H9 (cell line): ENCODE measurements at regions not wholly inside any gene's neighbourhood (a gene's known extent, or its start where the extent isn't known, plus 50 kb on each side); places are given as distances from the start of the nearest gene placed in this dataset.
"Not testable (repeated sequence)": the region's sequence is repeated elsewhere in the genome, so short reads cannot be mapped to it uniquely, and the experiment has no call there.

Experiments used
- DNase-seq: peaks from one replicate; pipeline ENCODE4 v3.0.0-alpha.2; 2017
- H2AFZ ChIP-seq: one replicate; pipeline ENCODE4 v1.6.1; 2013; ENCODE audit warnings: mild to moderate bottlenecking, low read length, control low read depth, moderate library complexity
- H2AK5ac ChIP-seq: 2 replicates; pipeline ENCODE4 v1.6.1; 2013; ENCODE audit warnings: low read length, control low read depth, mixed read lengths; ENCODE audit not compliant: insufficient read length
- H2BK120ac ChIP-seq: one replicate; pipeline ENCODE4 v1.6.1; 2013; ENCODE audit warnings: low read depth, mild to moderate bottlenecking, low read length, control low read depth, inconsistent platforms; ENCODE audit not compliant: poor library complexity, severe bottlenecking
- H2BK12ac ChIP-seq: 2 replicates; pipeline ENCODE4 v1.6.1; 2013; ENCODE audit warnings: low read length, control low read depth, mixed read lengths, low read depth; ENCODE audit not compliant: insufficient read length
- H2BK15ac ChIP-seq: 2 replicates; pipeline ENCODE4 v1.6.1; 2013; ENCODE audit warnings: low read depth, low read length, control low read depth
- H2BK20ac ChIP-seq: one replicate; pipeline ENCODE4 v1.6.1; 2013; ENCODE audit warnings: low read depth, mild to moderate bottlenecking, low read length, control low read depth, inconsistent platforms; ENCODE audit not compliant: poor library complexity, severe bottlenecking
- H2BK5ac ChIP-seq: 2 replicates; pipeline ENCODE4 v1.6.1; 2013; ENCODE audit warnings: low read length, control low read depth, mixed read lengths; ENCODE audit not compliant: insufficient read length
- H3K14ac ChIP-seq: 2 replicates; pipeline ENCODE4 v1.6.1; 2013; ENCODE audit warnings: low read length, control low read depth; ENCODE audit not compliant: insufficient read depth
- H3K18ac ChIP-seq: 2 replicates; pipeline ENCODE4 v1.6.1; 2013; ENCODE audit warnings: low read depth, mild to moderate bottlenecking, mixed read lengths, low read length, control low read depth; ENCODE audit not compliant: insufficient read length
- H3K23ac ChIP-seq: 2 replicates; pipeline ENCODE4 v1.6.1; 2013; ENCODE audit warnings: low read length, control low read depth, mixed read lengths, low read depth; ENCODE audit not compliant: insufficient read length
- H3K23me2 ChIP-seq: 2 replicates; pipeline ENCODE4 v1.6.1; 2013; ENCODE audit warnings: low read depth, mild to moderate bottlenecking, mixed read lengths, low read length, control low read depth; ENCODE audit not compliant: insufficient read length, poor library complexity, severe bottlenecking
- H3K27ac ChIP-seq: 2 replicates; pipeline ENCODE4 v1.5.1; 2013; ENCODE audit warnings: low read length, control low read depth, mixed read lengths, low read depth; ENCODE audit not compliant: insufficient read length
- H3K27me3 ChIP-seq: 2 replicates; pipeline ENCODE4 v1.6.1; 2013; ENCODE audit warnings: low read length, control low read depth, inconsistent platforms; ENCODE audit not compliant: insufficient read depth
- H3K4ac ChIP-seq: 2 replicates; pipeline ENCODE4 v1.6.1; 2013; ENCODE audit warnings: low read depth, mild to moderate bottlenecking, control low read depth, inconsistent platforms, low read length, moderate library complexity
- H3K4me1 ChIP-seq: 2 replicates; pipeline ENCODE4 v1.6.1; 2013; ENCODE audit warnings: low read length, control low read depth, inconsistent platforms; ENCODE audit not compliant: insufficient read depth
- H3K4me2 ChIP-seq: 2 replicates; pipeline ENCODE4 v1.6.1; 2013; ENCODE audit warnings: low read length, control low read depth, mixed read lengths; ENCODE audit not compliant: insufficient read length, insufficient read depth
- H3K56ac ChIP-seq: 2 replicates; pipeline ENCODE4 v1.6.1; 2013; ENCODE audit warnings: low read depth, mild to moderate bottlenecking, mixed read lengths, low read length, control low read depth; ENCODE audit not compliant: insufficient read length
- H3K79me1 ChIP-seq: 2 replicates; pipeline ENCODE4 v1.6.1; 2013; ENCODE audit warnings: low read depth, mild to moderate bottlenecking, moderate library complexity, low read length, control low read depth, inconsistent platforms; ENCODE audit not compliant: insufficient read depth, poor library complexity, severe bottlenecking
- H3K79me2 ChIP-seq: 2 replicates; pipeline ENCODE4 v1.6.1; 2013; ENCODE audit warnings: low read length, control low read depth, inconsistent platforms; ENCODE audit not compliant: insufficient read depth
- H3K9ac ChIP-seq: 2 replicates; pipeline ENCODE4 v1.6.1; 2013; ENCODE audit warnings: low read length, control low read depth, mixed read lengths; ENCODE audit not compliant: insufficient read length; ENCODE audit errors: extremely low read depth
- H3K9me3 ChIP-seq: one replicate; pipeline ENCODE4 v1.6.1; 2013; ENCODE audit warnings: low read depth, low read length, inconsistent platforms; ENCODE audit not compliant: control insufficient read depth
- H3T11ph ChIP-seq: one replicate; pipeline ENCODE4 v1.6.1; 2013; ENCODE audit warnings: mild to moderate bottlenecking, low read length, control low read depth, inconsistent platforms
- H4K20me1 ChIP-seq: one replicate; pipeline ENCODE4 v1.6.1; 2013; ENCODE audit not compliant: control insufficient read depth, insufficient read length, insufficient read depth
- H4K5ac ChIP-seq: 2 replicates; pipeline ENCODE4 v1.6.1; 2013; ENCODE audit warnings: low read depth, mild to moderate bottlenecking, mixed read lengths, low read length, control low read depth; ENCODE audit not compliant: insufficient read length
- H4K8ac ChIP-seq: replicated peaks from 2 replicates; pipeline ENCODE4 v1.6.1; 2013; ENCODE audit warnings: low read length, control low read depth, mixed read lengths, low read depth; ENCODE audit not compliant: insufficient read length
- H4K91ac ChIP-seq: 2 replicates; pipeline ENCODE4 v1.6.1; 2013; ENCODE audit warnings: low read depth, mild to moderate bottlenecking, moderate library complexity, mixed read lengths, low read length, control low read depth; ENCODE audit not compliant: insufficient read length
- H3K27ac Mint-ChIP-seq, 3 experiments: 2 replicates in 2 of 3; 3 replicates in 1 of 3; pipeline ENCODE4 v1.8.0; 2020 to 2021; ENCODE audit warnings: mixed read lengths in 3 of 3, mild to moderate bottlenecking in 1 of 3, moderate library complexity in 1 of 3
- H3K27me3 Mint-ChIP-seq: 2 replicates; pipeline ENCODE4 v1.8.0; 2021; ENCODE audit warnings: low read depth, mild to moderate bottlenecking, moderate library complexity, mixed read lengths
- H3K36me3 Mint-ChIP-seq, 3 experiments: 2 replicates in 2 of 3; 3 replicates in 1 of 3; pipeline ENCODE4 v1.8.0; 2020 to 2021; ENCODE audit warnings: low read depth in 3 of 3, mixed read lengths in 3 of 3; ENCODE audit not compliant: insufficient read depth in 1 of 3
- H3K4me1 Mint-ChIP-seq, 2 experiments: 2 replicates each; pipeline ENCODE4 v1.8.0; 2020; ENCODE audit warnings: mixed read lengths in 2 of 2
- H3K4me3 Mint-ChIP-seq, 2 experiments: 2 replicates in 1 of 2; 3 replicates in 1 of 2; pipeline ENCODE4 v1.8.0; 2020 to 2021; ENCODE audit warnings: mild to moderate bottlenecking in 2 of 2, mixed read lengths in 2 of 2, moderate library complexity in 1 of 2
- H3K9me3 Mint-ChIP-seq, 2 experiments: 2 replicates in 1 of 2; 3 replicates in 1 of 2; pipeline ENCODE4 v1.8.0; 2020; ENCODE audit warnings: mild to moderate bottlenecking in 2 of 2, mixed read lengths in 2 of 2, moderate library complexity in 1 of 2
- WGBS: extraction: QIAGEN DNeasy Blood & Tissue Kit; methylation state at CpG from one replicate; pipeline ENCODE4 v1.1.7; 2013; ENCODE audit warnings: missing lambda C conversion rate, low lambda C conversion rate, mixed read lengths; ENCODE audit not compliant: insufficient read length; ENCODE audit errors: extremely low coverage; 5-methylcytosine and 5-hydroxymethylcytosine counted together

GRCh38 chr16:21521048-21521389 lies 78.4 kb upstream of the METTL9 start:
- peak overlapping the region; percentile 98 to 99 (median 99) for H3K27ac Mint-ChIP-seq
- not testable (repeated sequence) for H4K20me1 ChIP-seq, H3T11ph ChIP-seq, H3K4ac ChIP-seq, H3K56ac ChIP-seq, H3K9me3 ChIP-seq, H2BK15ac ChIP-seq, H2AFZ ChIP-seq, H4K8ac ChIP-seq, H2BK12ac ChIP-seq, H2AK5ac ChIP-seq, H3K23ac ChIP-seq, H3K4me1 ChIP-seq, H4K91ac ChIP-seq, H2BK120ac ChIP-seq, H2BK5ac ChIP-seq, H3K79me1 ChIP-seq, H3K27me3 ChIP-seq, H3K9me3 Mint-ChIP-seq, H4K5ac ChIP-seq, H2BK20ac ChIP-seq, DNase-seq, H3K27me3 Mint-ChIP-seq
- no CpG with 5 or more reads among the region's 8 CpGs for WGBS
- peaks cover 20 to 23% of the 10 kb centered on the region in 2 experiments for H3K4me1 Mint-ChIP-seq
- Histone ChIP-seq H3K14ac (peak overlapping the region; percentile 74; the same call in 1 of the 2 replicates), H3K79me2 (peaks cover 17% of the 10 kb centered on the region; the same call in 1 of the 2 replicates), H3K27ac (peak overlapping the region; percentile 68), H3K23me2 (peaks cover 13% of the 10 kb centered on the region), H3K9ac (peak overlapping the region; percentile 55), H3K18ac (peak overlapping the region; percentile 54), H3K4me2 (peak overlapping the region; percentile 50)
- peaks cover 8 to 24% (median 13%) of the 10 kb centered on the region in 3 experiments for H3K36me3 Mint-ChIP-seq
- peak overlapping the region; percentile 80 to 96 for H3K4me3 Mint-ChIP-seq
